IPS DF 4.7 (cell line): ENCODE measurements at regions not wholly inside any gene's neighbourhood (a gene's known extent, or its start where the extent isn't known, plus 50 kb on each side); places are given as distances from the start of the nearest gene placed in this dataset.
"Not testable (repeated sequence)": the region's sequence is repeated elsewhere in the genome, so short reads cannot be mapped to it uniquely, and the experiment has no call there.

Experiments used
- DNase-seq: peaks from one replicate; pipeline ENCODE4 v3.0.0-alpha.2; 2013; ENCODE audit warnings: low spot score; ENCODE audit errors: extremely low read depth

DNA sequence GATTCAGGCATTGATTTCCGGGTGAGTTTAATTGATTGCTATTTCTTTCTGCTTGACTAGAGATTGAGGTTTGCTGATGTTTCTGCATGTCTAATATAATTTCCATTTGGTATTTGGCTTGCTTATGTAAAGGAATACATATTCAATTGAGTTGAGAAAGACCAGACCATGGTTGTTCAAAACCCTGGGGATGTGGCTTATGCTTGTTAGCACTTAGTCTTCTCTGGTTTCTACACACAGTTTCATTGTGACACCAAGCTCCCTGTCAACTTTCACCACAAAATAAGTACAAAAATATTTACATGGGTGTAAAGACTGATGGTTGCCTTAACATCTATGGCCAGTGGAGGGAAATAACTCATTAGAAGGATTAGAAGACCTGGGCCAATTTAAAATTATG is 209.6 kb downstream of the CDH26 start:
- no peak for DNase-seq

GRCh38 chr20:60168963-60169362 is 210.7 kb downstream of the CDH26 start:
- no peak for DNase-seq

DNA sequence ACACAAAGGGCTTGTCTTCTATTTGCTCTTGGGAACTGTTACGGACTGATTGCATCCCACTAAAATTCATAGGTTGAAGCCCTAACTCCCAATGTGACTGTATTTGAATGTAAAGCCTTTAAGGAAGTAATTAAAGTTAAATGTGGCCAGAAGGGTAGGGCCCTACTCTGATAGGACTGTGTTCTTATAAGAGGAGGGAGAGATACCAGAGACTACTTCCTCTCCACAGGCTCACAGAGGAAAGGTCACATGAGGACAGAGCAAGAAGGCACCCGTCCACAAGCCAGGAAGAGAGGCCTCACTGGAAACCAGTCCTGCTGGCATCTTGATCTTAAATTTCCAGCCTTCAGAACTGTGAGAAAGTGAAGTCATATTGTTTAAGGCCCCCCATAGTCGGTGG is 211.9 kb downstream of the CDH26 start:
- DNase-seq: no peak

- no peak for DNase-seq
Measured at GRCh38 chr20:60171313-60171712, 213.1 kb downstream of the CDH26 start.

DNA sequence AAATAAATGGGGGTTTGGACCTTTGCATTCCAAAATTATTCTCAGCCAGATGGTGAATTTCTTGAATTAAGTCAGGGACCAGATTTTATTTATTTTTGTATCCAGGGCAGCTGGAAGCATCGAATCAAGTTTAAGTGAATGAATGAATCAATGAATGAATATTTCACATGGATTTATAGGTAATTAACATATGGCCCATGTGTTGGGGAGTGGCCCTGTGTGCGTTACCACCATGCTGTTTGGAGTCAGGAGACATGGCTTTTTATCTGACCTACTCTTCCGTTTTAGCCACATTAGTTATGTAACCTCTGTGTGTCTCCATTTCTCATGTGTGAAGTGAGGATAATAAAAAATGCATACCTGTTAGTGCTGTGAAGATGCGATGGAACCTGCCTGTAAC is 213.5 kb downstream of the CDH26 start:
- DNase-seq: no peak

- no peak for DNase-seq
Measured at GRCh38 chr20:60172346-60172984, 214.2 kb downstream of the CDH26 start.

DNA sequence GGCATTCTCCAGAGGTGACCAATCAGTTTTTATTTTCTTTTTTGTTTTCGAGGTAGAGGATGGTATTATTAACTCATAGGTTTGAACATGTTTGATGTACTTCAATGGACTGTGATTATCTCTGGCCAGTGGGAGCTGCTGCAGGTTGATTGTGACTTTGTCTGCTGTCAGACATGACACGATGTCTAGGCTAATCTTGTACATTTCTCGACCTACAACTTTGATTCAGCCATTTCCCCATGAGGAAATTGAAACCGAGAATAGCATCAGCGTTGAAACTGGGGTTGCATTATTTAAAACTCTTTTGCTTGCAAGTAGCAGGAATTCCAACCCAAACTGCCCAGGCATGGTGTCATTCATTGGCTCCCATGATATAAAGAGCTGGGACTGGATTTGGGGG is 218.9 kb downstream of the CDH26 start:
- no peak for DNase-seq

GRCh38 chr20:60180986-60181385 is 222.8 kb downstream of the CDH26 start:
- no peak for DNase-seq

DNA sequence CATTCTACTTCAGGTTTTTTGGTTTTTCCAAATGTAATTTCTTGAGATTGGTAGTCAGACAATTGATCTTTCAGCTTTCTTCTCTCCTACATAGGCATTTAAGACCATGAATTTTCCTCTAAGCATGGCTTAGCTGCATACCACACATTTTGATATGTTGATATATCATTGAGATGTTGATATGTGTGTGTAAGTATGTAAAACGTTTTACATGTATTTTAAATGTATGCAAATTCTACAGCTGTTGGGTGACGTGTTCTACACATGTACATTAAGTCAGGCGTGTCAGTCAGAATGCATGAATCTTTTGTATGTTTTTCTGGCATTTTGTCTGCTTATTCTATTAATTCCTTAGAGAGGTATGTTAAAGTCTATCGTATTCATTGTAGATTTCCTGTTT is 228.2 kb downstream of the CDH26 start:
- no peak for DNase-seq

GRCh38 chr20:60187683-60188082 is 229.5 kb downstream of the CDH26 start:
- no peak for DNase-seq

GRCh38 chr20:60191014-60191413 is 232.8 kb downstream of the CDH26 start:
- no peak for DNase-seq

- no peak for DNase-seq
Measured at GRCh38 chr20:60192326-60192725, 234.1 kb downstream of the CDH26 start.

- DNase-seq: not testable (repeated sequence)
Measured at GRCh38 chr20:60199132-60199531, 240.9 kb downstream of the CDH26 start.

DNA sequence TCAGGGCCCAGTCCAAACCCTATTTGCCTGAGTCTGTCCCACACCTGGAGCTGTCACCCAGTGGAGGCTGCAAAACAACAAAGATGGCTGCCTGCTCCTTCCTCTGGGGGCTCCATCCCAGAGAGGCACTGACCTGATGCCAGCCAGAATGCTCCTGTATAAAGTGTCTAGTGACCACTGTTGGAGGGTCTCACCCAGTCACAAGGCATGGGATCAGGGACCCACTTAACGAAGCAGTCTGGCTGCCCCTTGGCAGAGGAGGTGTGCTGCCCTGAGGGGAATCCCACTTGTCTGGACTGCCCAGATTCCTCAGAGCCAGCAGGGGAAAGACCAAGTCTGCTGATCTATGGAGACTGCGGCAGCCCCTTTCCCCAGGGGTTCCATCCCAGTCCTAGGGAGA is 241.6 kb downstream of the CDH26 start:
- DNase-seq: no peak

- DNase-seq: no peak
Measured at GRCh38 chr20:60200305-60200918, 242.2 kb downstream of the CDH26 start.

DNA sequence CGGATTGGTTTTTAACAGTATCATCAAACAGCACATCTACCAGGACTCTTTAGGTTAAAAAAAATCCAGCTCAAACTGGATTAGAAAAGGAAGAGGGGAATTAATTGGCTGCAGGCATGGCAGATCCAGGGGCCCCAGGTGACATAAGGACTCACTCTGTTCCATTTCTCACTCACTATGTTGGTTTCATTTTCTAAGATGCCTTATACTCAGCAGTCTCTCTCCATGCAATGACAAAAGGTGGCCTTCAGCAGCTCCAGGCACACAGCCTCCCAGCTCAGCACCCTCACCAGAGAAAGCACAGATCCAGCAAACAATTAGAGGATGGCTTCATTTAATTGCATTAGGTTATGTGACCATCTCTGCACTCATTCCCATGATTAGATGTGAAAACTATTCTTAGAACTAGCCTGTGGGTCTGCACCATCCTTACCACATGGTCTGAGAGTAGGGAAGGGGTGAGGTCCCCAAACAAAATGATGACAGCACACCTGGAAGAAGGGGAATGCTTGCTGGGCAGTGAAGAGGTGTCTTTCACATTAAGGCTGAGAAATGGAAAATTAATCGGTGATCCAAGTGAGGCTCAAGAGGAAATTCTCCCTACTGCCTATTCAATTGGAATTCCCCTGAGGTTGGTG is 243.1 kb downstream of the CDH26 start:
- no peak for DNase-seq

DNA sequence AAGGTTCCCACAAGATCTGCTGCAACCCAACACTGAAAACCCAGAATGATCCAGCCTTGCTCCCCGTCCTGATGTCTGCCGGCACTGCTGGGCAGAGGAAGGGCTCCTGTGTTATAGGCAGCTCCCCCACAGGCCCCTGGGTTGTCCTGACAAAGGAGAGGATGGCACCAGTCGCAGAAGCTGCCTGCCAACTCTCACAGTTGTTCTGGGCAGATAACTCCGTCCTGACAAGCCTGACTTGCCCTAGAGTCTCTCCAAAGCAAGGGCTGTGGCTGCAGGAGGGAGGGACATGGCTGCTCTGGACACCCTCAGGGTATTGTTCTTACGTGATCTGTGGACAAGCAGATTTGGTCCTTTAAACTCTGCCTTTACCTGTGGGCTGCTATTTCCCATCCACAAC is 243.8 kb downstream of the CDH26 start:
- DNase-seq: no peak

DNA sequence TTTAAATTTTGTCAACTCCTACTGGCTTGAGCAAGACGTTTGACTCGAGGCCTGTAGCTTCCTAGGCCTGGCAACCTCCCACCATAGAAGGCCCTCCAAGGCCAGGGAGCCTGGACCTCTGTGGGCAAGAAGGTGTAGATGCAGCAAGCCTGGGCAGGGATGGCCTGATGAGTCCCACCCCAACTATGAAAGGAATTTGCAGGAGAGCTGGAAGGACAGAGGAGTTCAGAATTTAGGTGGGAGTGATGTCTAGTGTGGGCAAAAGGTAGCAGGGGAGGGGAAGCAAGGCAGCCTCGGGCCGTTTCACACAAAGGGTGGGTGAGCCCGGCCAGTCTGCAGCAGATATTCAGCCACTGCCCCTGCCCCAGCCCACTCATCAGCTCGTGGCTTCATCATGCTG is 245.2 kb downstream of the CDH26 start:
- DNase-seq: no peak

- DNase-seq: no peak
Measured at GRCh38 chr20:60204601-60205000, 246.4 kb downstream of the CDH26 start.

DNA sequence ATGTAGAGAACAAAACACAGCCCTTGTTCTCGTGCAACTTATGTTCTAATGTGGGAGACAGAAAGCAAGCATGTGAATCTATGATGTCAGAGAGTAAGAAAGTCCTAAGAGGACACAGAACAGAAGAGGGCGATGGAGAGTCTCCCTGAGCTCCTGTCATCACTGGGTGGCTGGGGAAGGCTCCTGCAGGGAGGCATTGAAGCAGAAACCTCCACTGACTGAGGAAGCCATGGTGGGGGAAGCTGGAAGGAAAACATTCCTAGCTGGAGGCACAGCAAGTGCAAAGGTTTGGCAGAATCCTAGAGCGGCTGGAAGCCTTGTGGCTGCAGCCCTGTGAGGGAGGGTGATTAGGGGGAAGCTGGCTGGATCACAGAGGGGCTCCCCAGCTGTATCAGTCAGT is 248.0 kb downstream of the CDH26 start:
- peak; percentile 30 for DNase-seq

- DNase-seq: no peak
Measured at GRCh38 chr20:60209048-60209447, 250.8 kb downstream of the CDH26 start.

DNA sequence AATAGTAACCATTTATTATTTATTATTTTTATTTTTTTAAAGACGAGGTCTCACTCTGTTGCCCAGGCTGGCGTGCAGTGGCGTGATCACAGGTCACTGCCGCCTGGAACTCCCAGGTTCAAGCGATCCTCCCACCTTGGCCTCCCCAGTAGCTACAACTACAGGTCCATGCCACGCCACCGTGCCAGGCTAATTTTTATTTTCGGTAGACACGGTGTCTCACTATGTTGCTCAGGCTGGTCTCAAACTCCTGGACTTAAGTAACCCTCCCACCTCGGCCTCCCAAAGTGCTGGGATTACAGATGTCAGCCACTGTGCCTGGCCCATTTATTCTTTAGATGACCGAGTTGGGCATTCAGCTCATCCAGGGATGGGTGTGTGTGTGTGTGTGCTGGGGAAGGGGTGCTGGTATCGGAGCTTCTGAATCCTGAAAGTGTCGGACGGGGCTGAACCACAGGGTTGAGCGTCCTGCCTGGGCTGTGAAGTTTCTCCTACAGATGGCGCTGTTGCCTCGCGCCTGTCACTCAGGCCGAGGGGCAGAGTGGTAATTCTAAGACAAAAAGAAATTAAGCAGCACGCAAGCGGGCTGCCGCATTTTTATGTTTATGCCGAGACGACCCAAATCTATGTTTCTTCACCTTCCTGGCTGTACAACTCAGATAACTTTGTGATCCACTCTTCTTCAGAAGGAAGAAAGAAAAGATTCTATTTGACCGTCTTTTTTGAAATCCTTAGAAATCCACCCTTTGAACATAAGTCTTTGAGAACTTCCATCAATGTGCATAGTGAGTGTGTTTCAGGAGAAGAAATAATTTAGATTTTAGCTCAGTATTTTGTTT is 252.8 kb downstream of the CDH26 start:
- DNase-seq: peak; percentile 25
